Stimulated activated CD4-positive, alpha-beta T cell treated with anti-CD3 and anti-CD28 coated beads, Interleukin-2, amount 100 ng/mL, for 24 hours (primary cell): ENCODE measurements at regions not wholly inside any gene's neighbourhood (a gene's known extent, or its start where the extent isn't known, plus 50 kb on each side); places are given as distances from the start of the nearest gene placed in this dataset.

ENCODE experiments used
- DNase-seq, 2 donors: peaks; one replicate each; pipeline ENCODE4 v3.0.0-alpha.2; 2020

GRCh38 chr13:104442536-104442935 is 1376.3 kb upstream of the SLC10A2 start:
- DNase-seq, result no peak

DNA sequence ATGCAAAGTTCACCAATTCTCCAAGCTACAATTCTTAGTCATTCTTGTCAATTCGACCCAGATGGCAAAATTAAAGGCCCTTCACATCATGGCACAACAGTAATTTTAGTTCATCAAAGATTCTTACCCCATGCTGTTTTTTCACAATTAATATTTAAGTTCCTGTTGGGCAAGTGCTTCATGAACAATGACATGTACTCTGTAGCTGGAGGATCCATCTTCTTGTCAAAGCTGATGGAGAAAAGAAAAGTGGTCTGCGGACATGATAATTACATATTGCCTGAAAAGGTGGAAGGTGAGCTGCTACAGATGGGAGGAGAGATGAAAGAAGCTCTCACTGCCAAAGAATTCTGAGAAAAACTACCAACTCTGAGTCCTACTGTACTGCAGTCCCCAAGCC is 1370.3 kb upstream of the SLC10A2 start:
- DNase-seq, result no peak

DNA sequence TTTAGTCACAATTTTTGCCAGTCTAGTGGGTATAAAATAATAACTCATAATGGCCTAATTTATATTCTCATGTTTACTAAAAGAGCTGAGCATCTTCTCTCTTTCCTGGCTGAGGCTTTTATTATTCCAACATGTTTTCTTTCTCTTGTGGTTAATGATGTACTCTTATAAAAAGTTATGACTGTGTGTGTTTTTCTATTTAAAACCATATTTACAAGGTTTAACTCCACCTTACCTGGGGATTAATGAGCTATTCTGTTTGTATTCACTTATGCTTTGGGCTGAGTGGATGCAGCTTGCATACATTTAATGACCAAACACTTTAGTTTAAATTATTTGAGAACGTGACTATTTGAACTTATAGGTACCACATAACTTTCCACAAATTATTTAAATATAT is 1365.7 kb upstream of the SLC10A2 start:
- no peak for DNase-seq

DNA sequence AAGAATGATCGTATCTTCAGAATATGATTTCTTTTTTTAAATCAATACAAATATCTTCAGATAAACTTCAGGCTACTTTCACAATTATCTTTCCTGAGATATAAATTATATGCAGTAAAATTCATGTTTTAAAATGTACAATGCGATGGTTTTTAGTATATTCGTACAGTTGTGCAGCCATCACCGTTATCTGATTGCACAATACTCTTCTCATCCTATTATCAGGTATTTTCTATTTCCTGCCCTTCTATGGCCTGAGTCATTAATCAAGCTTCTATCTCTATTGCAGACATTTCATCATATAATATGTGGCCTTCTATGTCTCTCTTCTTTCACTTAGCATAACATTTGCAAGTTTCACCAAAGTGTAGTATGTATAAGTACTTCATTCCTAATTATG is 1360.2 kb upstream of the SLC10A2 start:
- DNase-seq, result no peak

- DNase-seq, result no peak
Measured at GRCh38 chr13:104422668-104423067, 1356.5 kb upstream of the SLC10A2 start.

GRCh38 chr13:104416973-104417372 is 1350.8 kb upstream of the SLC10A2 start:
- no peak for DNase-seq

- DNase-seq, result no peak
Measured at GRCh38 chr13:104414771-104415170, 1348.6 kb upstream of the SLC10A2 start.

- no peak for DNase-seq
Measured at GRCh38 chr13:104414181-104414580, 1348.0 kb upstream of the SLC10A2 start.

DNA sequence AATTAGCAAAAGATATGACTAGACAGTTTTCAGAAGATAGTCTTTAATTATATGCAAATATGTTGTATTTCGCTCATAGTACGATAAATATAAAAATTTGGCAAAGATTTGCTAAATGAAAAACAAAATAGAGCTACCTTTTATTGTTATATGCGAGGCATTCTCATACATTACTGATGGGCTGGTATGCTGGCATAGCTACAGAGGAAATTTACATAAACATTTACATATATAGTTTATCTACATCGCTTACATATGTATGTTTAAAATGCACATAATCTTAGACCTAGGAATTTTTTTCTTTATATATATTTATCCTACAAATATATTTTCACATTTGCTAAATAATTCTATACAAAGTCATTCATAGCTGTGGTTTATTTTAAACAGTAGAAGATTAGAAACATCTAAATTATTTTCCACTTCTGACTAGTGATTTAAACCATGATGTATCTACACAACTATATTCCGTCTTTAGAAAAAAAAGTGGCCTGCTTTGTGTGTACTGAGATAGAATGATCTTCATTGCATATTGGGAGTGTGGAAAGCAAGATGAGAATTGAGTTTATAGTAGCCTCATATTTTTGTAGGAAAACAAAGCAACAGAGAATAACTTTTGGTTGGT is 1345.0 kb upstream of the SLC10A2 start:
- DNase-seq, result no peak

DNA sequence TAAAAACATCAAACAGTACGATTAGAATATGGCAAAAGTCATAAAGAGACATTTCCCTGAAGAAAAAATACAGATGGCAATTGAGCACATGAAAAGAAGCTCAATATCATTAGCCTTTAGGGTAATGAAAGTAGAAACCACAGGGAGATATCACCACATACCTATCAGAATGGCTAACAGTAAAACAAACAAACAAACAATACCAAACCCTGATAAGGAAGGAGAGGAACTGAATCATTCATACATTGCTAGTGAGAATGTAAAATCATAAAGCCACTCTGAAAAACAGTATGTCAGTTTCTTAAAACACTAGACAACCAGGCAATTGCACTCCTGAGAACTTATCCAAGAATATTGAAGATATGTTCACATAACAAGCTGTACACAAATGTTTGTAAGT is 1342.5 kb upstream of the SLC10A2 start:
- DNase-seq, result no peak

GRCh38 chr13:104404325-104404724 is 1338.1 kb upstream of the SLC10A2 start:
- no peak for DNase-seq

- no peak for DNase-seq
Measured at GRCh38 chr13:104389691-104390090, 1323.5 kb upstream of the SLC10A2 start.

DNA sequence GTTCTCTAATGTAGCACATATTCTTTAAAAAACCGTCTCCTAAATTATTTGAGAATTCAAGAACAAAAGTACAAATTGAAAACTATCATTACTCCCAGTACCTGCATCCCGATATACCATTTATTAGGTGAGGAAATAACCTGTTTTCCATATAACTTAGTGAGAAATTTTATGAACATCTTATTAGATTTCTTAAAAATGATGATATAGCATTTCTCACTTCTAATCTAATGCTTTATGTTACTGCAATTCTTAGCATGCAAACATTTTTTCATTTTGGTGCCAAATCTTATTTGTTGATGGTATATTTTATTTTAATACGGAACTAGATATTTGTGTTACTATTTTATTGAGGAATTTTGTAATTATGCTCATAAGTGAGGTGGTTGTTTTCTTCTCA is 1321.3 kb upstream of the SLC10A2 start:
- no peak for DNase-seq

DNA sequence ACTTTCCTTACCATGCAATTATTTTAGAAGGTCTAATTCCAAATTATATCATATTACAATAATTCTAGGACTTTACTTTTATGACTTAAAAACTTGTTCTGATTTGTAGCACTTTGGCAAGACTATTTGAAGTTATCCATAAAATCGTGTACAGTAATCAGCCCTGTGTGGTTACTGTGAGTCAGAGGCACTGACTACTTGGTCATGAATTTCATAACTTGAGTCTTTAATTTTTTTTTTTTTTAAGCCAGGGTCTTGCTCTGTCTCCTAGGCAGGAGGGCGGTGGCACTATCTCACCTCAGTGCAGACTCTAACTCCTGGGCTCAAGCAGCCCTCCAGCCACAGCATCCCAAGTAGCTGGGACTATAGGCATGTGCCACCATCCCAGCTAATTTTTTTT is 1319.2 kb upstream of the SLC10A2 start:
- no peak for DNase-seq

DNA sequence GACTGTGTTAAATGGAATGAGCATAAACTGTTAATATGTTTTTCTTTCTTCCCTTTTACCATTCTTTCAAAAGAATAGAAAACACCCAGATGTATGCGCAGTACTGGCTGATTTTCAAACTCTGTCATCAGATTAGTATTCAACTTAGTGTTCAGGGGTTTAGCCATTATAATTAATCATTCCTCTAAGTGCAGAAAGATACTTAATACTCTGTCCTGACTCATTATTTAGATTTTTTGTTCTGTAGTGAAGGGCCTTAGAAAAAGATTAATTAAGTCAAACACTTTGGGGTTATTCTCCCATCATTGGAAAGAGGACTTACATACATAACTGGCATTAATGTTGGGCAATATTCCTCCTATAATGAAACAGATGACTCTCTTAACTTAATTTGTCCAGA is 1316.7 kb upstream of the SLC10A2 start:
- no peak for DNase-seq

DNA sequence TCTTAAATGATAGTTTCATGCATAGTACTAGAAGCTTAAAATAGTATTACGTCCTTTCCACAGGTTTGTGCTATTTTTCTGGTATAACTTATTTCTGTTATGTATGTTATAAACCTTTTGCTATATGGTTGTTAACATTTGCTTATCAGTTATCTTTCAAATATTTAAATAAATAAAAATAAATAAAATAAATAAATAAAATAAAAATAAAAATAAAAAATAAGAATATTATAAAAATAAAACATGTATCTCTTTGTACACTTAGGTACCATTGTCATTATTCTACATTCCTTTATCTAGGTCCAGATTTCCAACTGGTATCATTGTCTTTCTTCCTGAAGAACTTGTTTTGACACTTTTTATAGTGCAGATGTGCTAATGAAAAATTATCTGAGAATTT is 1310.4 kb upstream of the SLC10A2 start:
- no peak for DNase-seq

- DNase-seq, result no peak
Measured at GRCh38 chr13:104375614-104376013, 1309.4 kb upstream of the SLC10A2 start.

DNA sequence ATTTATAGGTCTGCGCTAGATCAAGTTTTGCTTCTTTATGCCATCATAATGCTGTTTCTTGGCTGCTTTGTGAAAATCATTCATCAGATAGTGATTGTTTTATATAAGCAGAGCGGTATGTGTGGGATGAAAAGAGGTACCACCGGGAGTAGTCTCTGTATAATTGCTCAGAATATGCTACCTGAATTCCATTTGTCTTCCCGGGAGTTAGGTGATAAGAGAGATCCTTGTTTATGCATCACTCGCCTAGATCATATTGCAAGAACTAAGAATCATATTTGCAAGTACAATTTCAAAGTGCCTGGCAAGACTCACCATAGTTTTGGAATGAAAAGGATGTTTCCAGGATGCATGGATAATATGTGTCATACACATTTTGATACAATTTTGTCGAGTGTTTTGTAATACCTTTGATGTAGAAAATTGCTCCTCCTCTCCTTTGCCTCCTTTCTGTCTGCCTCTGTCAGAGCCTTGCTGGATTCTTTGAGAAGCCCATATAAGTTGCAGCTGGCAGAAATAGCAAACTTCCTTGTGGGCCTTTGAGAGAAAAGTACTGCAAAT is 1306.0 kb upstream of the SLC10A2 start:
- DNase-seq, result no peak

DNA sequence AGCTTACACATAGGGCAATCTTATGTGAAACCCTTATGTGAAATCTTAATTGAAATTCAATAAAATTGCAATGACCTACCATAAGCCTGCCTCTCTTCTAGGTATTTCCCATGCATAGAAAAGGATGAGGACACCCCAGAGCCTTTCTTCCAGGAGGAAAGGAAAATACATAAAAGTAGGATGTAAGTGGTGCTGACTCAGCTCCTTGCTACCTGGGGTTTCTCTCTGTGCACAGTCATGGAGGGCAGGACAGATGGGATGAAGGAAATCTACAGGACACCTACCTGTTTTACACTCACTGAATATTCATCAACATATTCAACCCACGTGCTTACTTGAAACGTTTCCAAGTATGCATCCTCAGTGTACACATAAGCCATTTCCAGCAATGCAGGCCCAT is 1299.2 kb upstream of the SLC10A2 start:
- no peak for DNase-seq

DNA sequence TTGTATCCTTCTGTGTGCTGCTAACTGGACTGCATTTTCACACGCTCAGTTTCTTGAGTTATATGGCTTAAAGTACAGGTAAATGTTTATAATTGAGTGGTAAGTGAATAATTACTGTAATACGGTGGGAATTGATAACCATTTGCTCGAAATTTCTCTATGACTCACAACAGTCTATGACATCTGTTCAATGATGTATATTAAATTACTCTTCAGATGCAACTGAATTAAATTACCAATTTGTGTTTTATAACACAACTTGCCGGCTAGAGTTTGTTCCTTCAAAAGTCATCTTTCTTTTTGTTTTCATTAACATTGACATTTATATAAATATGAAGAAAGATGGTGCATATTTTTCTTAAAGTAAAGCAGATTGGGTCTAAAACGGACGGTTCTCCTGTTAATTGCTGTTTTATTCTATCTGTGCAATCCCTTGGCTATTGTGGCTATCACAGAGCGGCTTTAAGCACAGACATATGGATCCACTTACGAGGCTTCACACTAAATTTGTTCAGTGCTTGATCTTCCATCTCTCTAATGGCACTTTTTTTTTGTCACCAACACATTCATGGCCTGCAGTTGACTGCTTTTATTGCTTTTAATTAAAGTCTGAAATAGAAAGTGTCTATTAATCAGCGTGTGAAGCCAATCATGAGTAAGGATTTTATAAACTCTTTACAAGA is 1291.6 kb upstream of the SLC10A2 start:
- no peak for DNase-seq

DNA sequence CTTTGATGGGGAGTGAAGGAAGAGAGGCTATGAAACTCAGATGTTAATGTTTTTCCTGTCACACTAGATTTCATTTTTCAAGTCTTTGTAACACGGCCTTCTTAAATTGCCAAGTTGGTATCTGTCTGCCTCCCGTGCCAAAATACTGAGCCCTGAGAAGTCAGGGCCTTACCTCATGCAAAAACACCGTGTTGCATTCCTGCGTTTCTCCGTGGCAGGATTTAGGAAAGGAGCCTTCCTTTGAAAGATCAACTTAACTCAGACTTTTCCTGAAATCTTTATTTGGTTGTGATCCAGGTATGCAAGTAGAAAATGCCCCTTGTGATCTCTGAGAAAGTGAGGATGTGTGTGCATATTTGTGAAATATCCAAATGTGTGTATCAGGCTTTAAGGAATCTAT is 1291.0 kb upstream of the SLC10A2 start:
- DNase-seq, result no peak

DNA sequence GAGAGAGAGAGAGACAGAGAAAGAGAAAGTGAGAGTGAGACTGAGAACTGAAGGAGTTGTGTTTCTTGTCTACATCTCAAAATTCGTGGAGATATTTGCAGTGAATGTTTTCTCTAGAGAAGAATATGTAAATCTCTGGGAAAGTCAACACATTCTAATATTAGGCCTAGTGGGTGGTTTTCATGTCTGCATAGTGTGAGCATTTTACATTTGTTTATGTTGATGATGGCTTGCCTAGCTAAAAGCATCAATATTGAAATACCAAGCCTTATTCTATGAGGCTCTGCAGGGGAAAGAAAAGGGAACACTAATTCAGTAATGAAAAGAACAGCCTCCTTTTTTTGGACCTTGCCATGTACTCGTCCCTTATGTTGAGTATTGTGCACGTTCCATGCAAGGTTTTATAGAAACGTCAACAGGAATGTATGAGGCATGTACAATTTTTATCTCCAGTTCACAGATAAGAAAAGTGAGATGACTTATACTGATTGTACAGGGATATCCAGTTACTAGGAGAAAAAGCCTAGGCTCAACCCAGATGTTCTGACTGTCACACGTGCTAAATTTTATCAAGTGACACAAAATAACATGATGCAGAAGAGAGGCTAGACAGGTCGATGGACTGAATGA is 1288.9 kb upstream of the SLC10A2 start:
- no peak for DNase-seq

DNA sequence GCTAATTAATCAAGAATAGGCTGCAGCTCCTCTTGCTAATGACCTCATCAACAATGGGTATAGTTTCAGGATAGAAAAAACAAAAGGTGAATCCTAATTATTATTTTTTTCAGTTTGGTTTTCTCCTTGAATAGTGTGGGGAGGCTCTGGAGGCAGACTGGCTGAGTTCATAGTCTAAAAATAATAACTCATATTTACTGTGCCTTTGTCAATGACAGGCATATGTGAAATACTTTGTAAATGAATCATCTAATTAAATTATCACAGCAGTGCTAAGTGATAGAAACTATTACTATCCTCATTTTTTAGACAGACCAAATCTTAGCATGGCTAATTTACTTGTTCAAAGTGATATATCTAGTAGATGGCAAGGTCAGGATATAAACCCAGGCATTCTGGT is 1261.0 kb upstream of the SLC10A2 start:
- no peak for DNase-seq

DNA sequence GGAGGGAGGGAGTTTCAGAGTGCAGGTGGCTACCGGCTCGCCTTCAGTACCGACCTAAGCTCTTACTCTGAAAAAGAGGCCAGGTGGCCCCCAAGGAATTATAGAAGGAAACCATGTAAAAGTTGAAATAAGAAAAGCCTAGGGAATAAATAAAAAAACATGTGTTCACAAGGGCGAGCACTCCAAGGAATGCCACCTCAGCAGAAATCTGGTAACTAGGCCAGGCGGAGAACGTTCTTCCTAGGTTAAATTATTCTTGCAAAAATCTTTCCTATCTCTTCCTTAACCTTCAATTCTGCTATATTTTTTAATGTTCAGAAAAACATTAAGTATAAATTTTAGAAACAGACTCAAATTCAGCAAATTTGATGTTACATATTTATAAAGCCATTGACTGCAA is 1260.3 kb upstream of the SLC10A2 start:
- DNase-seq, result no peak
